A549 (cell line): ENCODE measurements at regions not wholly inside any gene's neighbourhood (a gene's known extent, or its start where the extent isn't known, plus 50 kb on each side); places are given as distances from the start of the nearest gene placed in this dataset.

Experiments
- ATAC-seq, 2 experiments: fragments of 200-7000 bp in 1 of 2; fragments of >200 bp in 1 of 2; cut with Nextera tagmentation in 1 of 2; cut with Tn5 transposase in 1 of 2; 3 replicates each; pipeline versions ENCODE4 v1.8.0 to v1.9.1; 2018 to 2020; ENCODE audit warnings: mild to moderate bottlenecking in 1 of 2, moderate library complexity in 1 of 2
- CTCF ChIA-PET: fragments of 300-600 bp; sonication (Branson Sonifier 250); formaldehyde crosslinking; extraction: SDS; loops from one replicate; lab custom pipeline; 2021; ENCODE audit warnings: antibody characterized with exemption, inconsistent platforms; lab: Yijun Ruan, JAX
- POLR2A ChIA-PET: fragments of 350-600 bp; formaldehyde crosslinking; extraction: SDS; loops from one replicate; lab custom pipeline; 2021; ENCODE audit warnings: antibody characterized with exemption, inconsistent platforms; lab: Yijun Ruan, JAX
- DNase-seq, 2 experiments: peaks; one replicate each; pipeline versions ENCODE4 v3.0.0 to v3.0.0-alpha.2; 2011 to 2016; ENCODE audit warnings: low read depth in 1 of 2, low spot score in 1 of 2
- FAIRE-seq: peaks from 2 replicates; lab custom pipeline; 2011; peaks lifted over from hg19 to GRCh38; lab: Jason Lieb, UNC
- H3K27ac ChIP-seq, 2 experiments: fragments of >200 bp; sonication (Bioruptor Twin); formaldehyde crosslinking; 3 replicates each; pipeline ENCODE4 v1.5.1; 2016 to 2017
- H3K4me1 ChIP-seq: fragments of >200 bp; sonication (Bioruptor Twin); formaldehyde crosslinking; 3 replicates; pipeline ENCODE4 v1.6.1; 2016
- H3K4me2 ChIP-seq: fragments of >200 bp; sonication (Bioruptor Twin); formaldehyde crosslinking; 3 replicates; pipeline ENCODE4 v1.6.1; 2016
- H3K4me3 ChIP-seq: fragments of >200 bp; sonication (Bioruptor Twin); formaldehyde crosslinking; 3 replicates; pipeline ENCODE4 v1.5.1; 2016
- H3K9me3 ChIP-seq: fragments of >200 bp; sonication (Bioruptor Twin); formaldehyde crosslinking; 3 replicates; pipeline ENCODE4 v1.6.1; 2016
- CHD2 ChIP-seq: fragments of 150-350 bp; IDR thresholded peaks from 2 replicates; pipeline ENCODE4 v1.6.1; 2014; ENCODE audit warnings: low read length; ENCODE audit not compliant: partially characterized antibody
- CHD4 ChIP-seq: fragments of 200-600 bp; sonication (generic); IDR thresholded peaks from 2 replicates; pipeline ENCODE4 v1.6.1; 2016; ENCODE audit warnings: antibody characterized with exemption, mild to moderate bottlenecking, borderline replicate concordance
- EHF ChIP-seq: fragments of 250-450 bp; sonication (Bioruptor Pico); IDR thresholded peaks from 2 replicates; pipeline ENCODE4 v1.5.0; 2020; ENCODE audit warnings: mild to moderate bottlenecking
- EHMT2 ChIP-seq: fragments of 200-600 bp; sonication (generic); IDR thresholded peaks from 2 replicates; pipeline ENCODE4 v1.6.1; 2016; ENCODE audit warnings: antibody characterized with exemption, low read depth, mild to moderate bottlenecking, moderate library complexity
- FOSB ChIP-seq: fragments of 250-450 bp; sonication (Bioruptor Pico); IDR thresholded peaks from 2 replicates; pipeline ENCODE4 v1.5.0; 2020; ENCODE audit warnings: mild to moderate bottlenecking, moderate library complexity
- FOXS1 ChIP-seq: fragments of 250-450 bp; sonication (Bioruptor Pico); IDR thresholded peaks from 2 replicates; pipeline ENCODE4 v1.5.0; 2020; ENCODE audit warnings: mild to moderate bottlenecking, moderate library complexity
- GATA3 ChIP-seq: IDR thresholded peaks from 2 replicates; pipeline ENCODE4 v1.6.1; 2012; ENCODE audit warnings: borderline replicate concordance
- HEYL ChIP-seq: fragments of 250-450 bp; sonication (Bioruptor Pico); IDR thresholded peaks from 2 replicates; pipeline ENCODE4 v1.8.0; 2021; ENCODE audit warnings: mild to moderate bottlenecking, moderate library complexity
- HOXB13 ChIP-seq: fragments of 250-450 bp; sonication (Bioruptor Pico); IDR thresholded peaks from 2 replicates; pipeline ENCODE4 v1.5.0; 2020; ENCODE audit warnings: low read depth, mild to moderate bottlenecking, moderate library complexity
- JUN ChIP-seq, 2 experiments: fragments of >200 bp; sonication (Bioruptor Twin); formaldehyde crosslinking; IDR thresholded peaks; 2 replicates in 1 of 2; 3 replicates in 1 of 2; pipeline ENCODE4 v1.6.1; 2016 to 2017
- KDM1A ChIP-seq: fragments of 200-600 bp; sonication (generic); IDR thresholded peaks from 2 replicates; pipeline ENCODE4 v1.6.1; 2016; ENCODE audit warnings: low read depth, mild to moderate bottlenecking
- NFE2L2 ChIP-seq: fragments of 150-350 bp; conservative IDR thresholded peaks from 2 replicates; pipeline ENCODE4 v1.6.1; 2014; ENCODE audit warnings: low read length
- POLR2A ChIP-seq: IDR thresholded peaks from 2 replicates; pipeline ENCODE4 v1.6.1; 2012; ENCODE audit warnings: mild to moderate bottlenecking, low read length
- POLR2AphosphoS2 ChIP-seq: conservative IDR thresholded peaks from 2 replicates; pipeline ENCODE4 v1.6.1; 2012; ENCODE audit warnings: low read length, improper control_type of control experiment, inconsistent platforms
- RNF2 ChIP-seq: fragments of 200-600 bp; sonication (generic); IDR thresholded peaks from 2 replicates; pipeline ENCODE4 v1.6.1; 2016; ENCODE audit warnings: low read depth, mild to moderate bottlenecking, antibody characterized with exemption, moderate library complexity, borderline replicate concordance
- SREBF2 ChIP-seq: fragments of 450-650 bp; IDR thresholded peaks from 2 replicates; pipeline ENCODE4 v1.6.1; 2014; ENCODE audit warnings: mild to moderate bottlenecking, moderate library complexity
- ZNF302 ChIP-seq: fragments of 250-450 bp; sonication (Bioruptor Pico); IDR thresholded peaks from 2 replicates; pipeline ENCODE4 v1.9.0; 2021; ENCODE audit warnings: inconsistent platforms, mild to moderate bottlenecking, moderate library complexity
- ZSCAN20 ChIP-seq: fragments of 250-450 bp; sonication (Bioruptor Pico); IDR thresholded peaks from 2 replicates; pipeline ENCODE4 v1.8.0; 2022; ENCODE audit warnings: mild to moderate bottlenecking, moderate library complexity
- WGBS: methylation state at CpG from one replicate; pipeline ENCODE4 v1.1.6; 2017; ENCODE audit errors: missing lambda C conversion rate; 5-methylcytosine and 5-hydroxymethylcytosine counted together
- TF ChIP-seq, protein P1 (sequence below): fragments of >200 bp; sonication (Bioruptor Twin); formaldehyde crosslinking; IDR thresholded peaks from 3 replicates; pipeline ENCODE4 v1.5.1; 2016
- TF ChIP-seq, protein P2 (sequence below): fragments of >200 bp; sonication (Bioruptor Twin); formaldehyde crosslinking; IDR thresholded peaks from 2 replicates; pipeline ENCODE4 v1.6.1; 2016
- TF ChIP-seq, protein P3 (sequence below): IDR thresholded peaks from 2 replicates; pipeline ENCODE4 v1.6.1; 2012; ENCODE audit warnings: low read depth, borderline replicate concordance
- TF ChIP-seq, protein P4 (sequence below): IDR thresholded peaks from 2 replicates; pipeline ENCODE4 v1.6.1; 2012
- TF ChIP-seq, protein P5 (sequence below): fragments of 250-450 bp; sonication (Bioruptor Pico); IDR thresholded peaks from 2 replicates; pipeline ENCODE4 v1.5.0; 2021; ENCODE audit warnings: mild to moderate bottlenecking, moderate library complexity, borderline replicate concordance
- TF ChIP-seq, protein P6 (sequence below): fragments of 200-600 bp; sonication (generic); IDR thresholded peaks from 2 replicates; pipeline ENCODE4 v1.6.1; 2016; ENCODE audit warnings: antibody characterized with exemption, mild to moderate bottlenecking, moderate library complexity
- TF ChIP-seq, protein P7 (sequence below): fragments of 250-450 bp; sonication (Bioruptor Pico); IDR thresholded peaks from 2 replicates; pipeline ENCODE4 v1.5.0; 2020; ENCODE audit warnings: low read depth, mild to moderate bottlenecking, moderate library complexity

DNA sequence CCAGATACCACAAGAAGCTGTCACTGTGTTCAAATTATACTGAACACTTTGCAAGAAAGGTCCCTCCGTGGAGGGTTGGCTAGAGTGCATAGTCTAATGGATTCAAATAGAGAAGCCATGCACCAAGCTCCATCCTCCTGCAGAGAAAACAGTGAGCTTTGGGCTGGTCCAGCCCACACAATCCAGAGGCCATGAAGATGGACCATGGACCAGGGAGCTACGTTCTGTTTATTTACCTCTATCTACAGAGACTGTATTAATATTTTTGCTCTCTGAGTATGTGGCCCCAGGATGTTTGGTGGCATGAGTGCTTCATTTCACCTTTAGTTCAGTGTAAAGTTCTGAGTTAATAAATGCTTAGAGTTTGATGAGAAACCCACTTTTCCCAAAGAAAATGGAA is 114.8 kb upstream of the PJA2 start:
- FAIRE-seq (no peak), ATAC-seq (no peak), DNase-seq (no peak)
- 8% methylated on average over 2 of the region's 2 CpGs for WGBS
- H3K4me3 ChIP-seq, result no peak overlapping the region
- ChIA-PET POLR2A (no interaction called here), CTCF (no interaction called here)
- no peaks in the 10 kb centered on the region for H3K9me3 ChIP-seq
- H3K4me2 ChIP-seq, result no peak overlapping the region
- H3K27ac ChIP-seq, result no peak overlapping the region
- H3K4me1 ChIP-seq, result no peaks in the 10 kb centered on the region
- TF ChIP-seq, protein P1, sequence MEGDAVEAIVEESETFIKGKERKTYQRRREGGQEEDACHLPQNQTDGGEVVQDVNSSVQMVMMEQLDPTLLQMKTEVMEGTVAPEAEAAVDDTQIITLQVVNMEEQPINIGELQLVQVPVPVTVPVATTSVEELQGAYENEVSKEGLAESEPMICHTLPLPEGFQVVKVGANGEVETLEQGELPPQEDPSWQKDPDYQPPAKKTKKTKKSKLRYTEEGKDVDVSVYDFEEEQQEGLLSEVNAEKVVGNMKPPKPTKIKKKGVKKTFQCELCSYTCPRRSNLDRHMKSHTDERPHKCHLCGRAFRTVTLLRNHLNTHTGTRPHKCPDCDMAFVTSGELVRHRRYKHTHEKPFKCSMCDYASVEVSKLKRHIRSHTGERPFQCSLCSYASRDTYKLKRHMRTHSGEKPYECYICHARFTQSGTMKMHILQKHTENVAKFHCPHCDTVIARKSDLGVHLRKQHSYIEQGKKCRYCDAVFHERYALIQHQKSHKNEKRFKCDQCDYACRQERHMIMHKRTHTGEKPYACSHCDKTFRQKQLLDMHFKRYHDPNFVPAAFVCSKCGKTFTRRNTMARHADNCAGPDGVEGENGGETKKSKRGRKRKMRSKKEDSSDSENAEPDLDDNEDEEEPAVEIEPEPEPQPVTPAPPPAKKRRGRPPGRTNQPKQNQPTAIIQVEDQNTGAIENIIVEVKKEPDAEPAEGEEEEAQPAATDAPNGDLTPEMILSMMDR, result no peak
- TF ChIP-seq, protein P2, sequence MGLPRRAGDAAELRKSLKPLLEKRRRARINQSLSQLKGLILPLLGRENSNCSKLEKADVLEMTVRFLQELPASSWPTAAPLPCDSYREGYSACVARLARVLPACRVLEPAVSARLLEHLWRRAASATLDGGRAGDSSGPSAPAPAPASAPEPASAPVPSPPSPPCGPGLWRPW, result no peak
- TF ChIP-seq, protein P3, sequence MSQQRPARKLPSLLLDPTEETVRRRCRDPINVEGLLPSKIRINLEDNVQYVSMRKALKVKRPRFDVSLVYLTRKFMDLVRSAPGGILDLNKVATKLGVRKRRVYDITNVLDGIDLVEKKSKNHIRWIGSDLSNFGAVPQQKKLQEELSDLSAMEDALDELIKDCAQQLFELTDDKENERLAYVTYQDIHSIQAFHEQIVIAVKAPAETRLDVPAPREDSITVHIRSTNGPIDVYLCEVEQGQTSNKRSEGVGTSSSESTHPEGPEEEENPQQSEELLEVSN, result no peak
- TF ChIP-seq, protein P4, sequence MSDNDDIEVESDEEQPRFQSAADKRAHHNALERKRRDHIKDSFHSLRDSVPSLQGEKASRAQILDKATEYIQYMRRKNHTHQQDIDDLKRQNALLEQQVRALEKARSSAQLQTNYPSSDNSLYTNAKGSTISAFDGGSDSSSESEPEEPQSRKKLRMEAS, result no peak
- TF ChIP-seq SREBF2 (no peak), POLR2AphosphoS2 (no peak), CHD2 (no peak)

DNA sequence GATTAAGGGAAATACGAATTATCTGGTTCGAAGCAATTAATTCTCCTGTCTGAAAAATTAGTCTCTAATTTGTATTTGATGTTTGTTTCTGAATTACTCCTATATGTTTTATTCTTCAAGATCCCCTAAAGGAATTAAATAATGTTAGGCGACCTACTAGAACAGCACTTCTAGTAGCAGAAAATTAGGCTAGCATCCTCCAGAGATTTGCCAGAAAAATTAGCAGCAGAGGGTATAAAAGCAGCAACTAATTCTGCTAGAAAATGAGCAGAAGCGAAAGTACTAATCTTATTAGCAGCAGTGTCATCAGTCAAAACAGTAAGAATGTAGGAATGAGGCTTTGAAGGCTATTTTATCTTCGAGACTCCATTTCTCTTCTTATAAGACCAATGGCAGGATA is 114.3 kb upstream of the PJA2 start:
- H3K4me2 ChIP-seq, result no peak overlapping the region
- H3K4me3 ChIP-seq, result no peak overlapping the region
- ChIA-PET CTCF (no interaction called here), POLR2A (no interaction called here)
- H3K4me1 ChIP-seq, result no peaks in the 10 kb centered on the region
- 9% methylated on average over 5 of the region's 5 CpGs for WGBS
- TF ChIP-seq EHMT2 (no peak), RNF2 (no peak), EHF (CRISPR knock-in tag) (no peak), KDM1A (no peak), FOXS1 (CRISPR knock-in tag) (no peak), JUN (IDR thresholded peaks at IDR 0.05) (no peak), ZNF302 (CRISPR knock-in tag) (no peak), POLR2A (no peak), GATA3 (no peak), HEYL (no peak)
- FAIRE-seq (no peak), DNase-seq (no peak), ATAC-seq (no peak)
- H3K27ac ChIP-seq, result no peak overlapping the region
- H3K9me3 ChIP-seq, result no peaks in the 10 kb centered on the region

DNA sequence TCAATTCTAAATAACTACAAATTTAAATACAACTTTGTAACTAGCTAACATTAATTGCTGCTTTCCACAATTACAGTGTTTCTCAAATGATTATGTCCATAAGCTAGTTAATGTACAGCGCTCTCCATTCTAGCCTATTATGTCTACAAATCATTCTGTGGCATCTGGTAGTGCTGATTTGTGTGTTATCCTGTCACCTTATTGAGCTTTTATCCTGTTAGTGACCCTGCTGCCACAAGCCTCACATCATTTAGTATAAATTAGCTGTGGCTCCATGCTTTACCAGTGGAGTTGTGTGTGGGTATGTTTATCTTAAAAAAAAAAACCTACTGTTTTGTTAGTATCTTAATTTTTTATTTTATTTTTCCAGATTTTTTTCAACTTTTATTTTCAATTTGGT is 112.6 kb upstream of the PJA2 start:
- Histone ChIP-seq H3K4me1 (no peaks in the 10 kb centered on the region), H3K4me3 (no peak overlapping the region), H3K9me3 (no peaks in the 10 kb centered on the region), H3K4me2 (no peak overlapping the region), H3K27ac (no peak overlapping the region)
- 47% methylated on average over 1 of the region's 1 CpG for WGBS
- POLR2A ChIA-PET, result no interaction called here
- no peak for ATAC-seq
- no peak for FAIRE-seq
- DNase-seq, result no peak
- CTCF ChIA-PET, result no interaction called here
- TF ChIP-seq, protein P5, sequence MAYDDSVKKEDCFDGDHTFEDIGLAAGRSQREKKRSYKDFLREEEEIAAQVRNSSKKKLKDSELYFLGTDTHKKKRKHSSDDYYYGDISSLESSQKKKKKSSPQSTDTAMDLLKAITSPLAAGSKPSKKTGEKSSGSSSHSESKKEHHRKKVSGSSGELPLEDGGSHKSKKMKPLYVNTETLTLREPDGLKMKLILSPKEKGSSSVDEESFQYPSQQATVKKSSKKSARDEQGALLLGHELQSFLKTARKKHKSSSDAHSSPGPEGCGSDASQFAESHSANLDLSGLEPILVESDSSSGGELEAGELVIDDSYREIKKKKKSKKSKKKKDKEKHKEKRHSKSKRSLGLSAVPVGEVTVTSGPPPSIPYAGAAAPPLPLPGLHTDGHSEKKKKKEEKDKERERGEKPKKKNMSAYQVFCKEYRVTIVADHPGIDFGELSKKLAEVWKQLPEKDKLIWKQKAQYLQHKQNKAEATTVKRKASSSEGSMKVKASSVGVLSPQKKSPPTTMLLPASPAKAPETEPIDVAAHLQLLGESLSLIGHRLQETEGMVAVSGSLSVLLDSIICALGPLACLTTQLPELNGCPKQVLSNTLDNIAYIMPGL (CRISPR knock-in tag), result no peak
- TF ChIP-seq, protein P6, sequence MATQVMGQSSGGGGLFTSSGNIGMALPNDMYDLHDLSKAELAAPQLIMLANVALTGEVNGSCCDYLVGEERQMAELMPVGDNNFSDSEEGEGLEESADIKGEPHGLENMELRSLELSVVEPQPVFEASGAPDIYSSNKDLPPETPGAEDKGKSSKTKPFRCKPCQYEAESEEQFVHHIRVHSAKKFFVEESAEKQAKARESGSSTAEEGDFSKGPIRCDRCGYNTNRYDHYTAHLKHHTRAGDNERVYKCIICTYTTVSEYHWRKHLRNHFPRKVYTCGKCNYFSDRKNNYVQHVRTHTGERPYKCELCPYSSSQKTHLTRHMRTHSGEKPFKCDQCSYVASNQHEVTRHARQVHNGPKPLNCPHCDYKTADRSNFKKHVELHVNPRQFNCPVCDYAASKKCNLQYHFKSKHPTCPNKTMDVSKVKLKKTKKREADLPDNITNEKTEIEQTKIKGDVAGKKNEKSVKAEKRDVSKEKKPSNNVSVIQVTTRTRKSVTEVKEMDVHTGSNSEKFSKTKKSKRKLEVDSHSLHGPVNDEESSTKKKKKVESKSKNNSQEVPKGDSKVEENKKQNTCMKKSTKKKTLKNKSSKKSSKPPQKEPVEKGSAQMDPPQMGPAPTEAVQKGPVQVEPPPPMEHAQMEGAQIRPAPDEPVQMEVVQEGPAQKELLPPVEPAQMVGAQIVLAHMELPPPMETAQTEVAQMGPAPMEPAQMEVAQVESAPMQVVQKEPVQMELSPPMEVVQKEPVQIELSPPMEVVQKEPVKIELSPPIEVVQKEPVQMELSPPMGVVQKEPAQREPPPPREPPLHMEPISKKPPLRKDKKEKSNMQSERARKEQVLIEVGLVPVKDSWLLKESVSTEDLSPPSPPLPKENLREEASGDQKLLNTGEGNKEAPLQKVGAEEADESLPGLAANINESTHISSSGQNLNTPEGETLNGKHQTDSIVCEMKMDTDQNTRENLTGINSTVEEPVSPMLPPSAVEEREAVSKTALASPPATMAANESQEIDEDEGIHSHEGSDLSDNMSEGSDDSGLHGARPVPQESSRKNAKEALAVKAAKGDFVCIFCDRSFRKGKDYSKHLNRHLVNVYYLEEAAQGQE, result no peak
- no peak for TF ChIP-seq CHD2
- TF ChIP-seq, protein P4, result no peak
- TF ChIP-seq HOXB13, result no peak
- TF ChIP-seq ZSCAN20 (CRISPR knock-in tag), result no peak
- TF ChIP-seq RNF2, result no peak
- TF ChIP-seq CHD4, result no peak
- no peak for TF ChIP-seq JUN (IDR thresholded peaks at IDR 0.05)
- TF ChIP-seq NFE2L2, result no peak
- TF ChIP-seq, protein P7, sequence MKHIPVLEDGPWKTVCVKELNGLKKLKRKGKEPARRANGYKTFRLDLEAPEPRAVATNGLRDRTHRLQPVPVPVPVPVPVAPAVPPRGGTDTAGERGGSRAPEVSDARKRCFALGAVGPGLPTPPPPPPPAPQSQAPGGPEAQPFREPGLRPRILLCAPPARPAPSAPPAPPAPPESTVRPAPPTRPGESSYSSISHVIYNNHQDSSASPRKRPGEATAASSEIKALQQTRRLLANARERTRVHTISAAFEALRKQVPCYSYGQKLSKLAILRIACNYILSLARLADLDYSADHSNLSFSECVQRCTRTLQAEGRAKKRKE (CRISPR knock-in tag), result no peak
- no peak for TF ChIP-seq HEYL
- no peak for TF ChIP-seq FOSB (CRISPR knock-in tag)
- no peak for TF ChIP-seq KDM1A
